Chondrocyte (in vitro differentiated cells): ENCODE measurements at regions not wholly inside any gene's neighbourhood (a gene's known extent, or its start where the extent isn't known, plus 50 kb on each side); places are given as distances from the start of the nearest gene placed in this dataset.
"Not testable (repeated sequence)": the region's sequence is repeated elsewhere in the genome, so short reads cannot be mapped to it uniquely, and the experiment has no call there.

Experiments
- DNase-seq: peaks from one replicate; pipeline ENCODE4 v3.0.0; 2021; ENCODE audit warnings: mixed read lengths, low spot score
- H3K27ac Mint-ChIP-seq: one replicate; pipeline ENCODE4 v1.8.0; 2021; ENCODE audit warnings: mild to moderate bottlenecking, moderate library complexity, mixed read lengths; ENCODE audit not compliant: unreplicated experiment
- H3K27me3 Mint-ChIP-seq: 2 replicates; pipeline ENCODE4 v1.8.0; 2021; ENCODE audit warnings: low read depth, mixed read lengths
- H3K36me3 Mint-ChIP-seq: 2 replicates; pipeline ENCODE4 v1.8.0; 2021; ENCODE audit warnings: low read depth, mixed read lengths
- H3K4me1 Mint-ChIP-seq: 2 replicates; pipeline ENCODE4 v1.8.0; 2021; ENCODE audit warnings: low read depth, mild to moderate bottlenecking, mixed read lengths
- H3K4me3 Mint-ChIP-seq: one replicate; pipeline ENCODE4 v1.8.0; 2021; ENCODE audit warnings: mild to moderate bottlenecking, moderate library complexity, mixed read lengths; ENCODE audit not compliant: unreplicated experiment
- H3K9me3 Mint-ChIP-seq: 2 replicates; pipeline ENCODE4 v1.8.0; 2021; ENCODE audit warnings: low read depth, mixed read lengths
- TF ChIP-seq, protein P1 (sequence below): fragments of 200-600 bp; sonication (generic); IDR thresholded peaks from 2 replicates; pipeline ENCODE4 v1.5.0; 2021; ENCODE audit warnings: antibody characterized with exemption, mild to moderate bottlenecking, moderate library complexity

DNA sequence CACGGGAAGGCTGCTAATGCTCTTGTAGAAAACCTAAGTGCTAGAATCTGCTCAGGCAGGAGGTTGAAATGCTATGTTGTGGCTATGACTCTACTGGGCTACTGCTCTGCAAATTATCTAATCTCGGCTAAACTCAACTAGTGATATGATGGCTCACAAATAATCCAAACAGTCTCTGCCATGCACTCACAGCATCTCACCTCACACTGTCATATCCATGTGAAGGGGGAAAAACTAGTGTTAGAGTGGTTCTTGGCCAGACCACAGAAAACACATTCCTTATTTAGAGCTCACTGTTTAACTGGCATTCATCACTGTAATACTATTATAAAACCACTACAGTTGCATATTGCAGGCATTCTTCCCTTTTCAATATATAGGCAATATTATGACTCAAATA, 81.8 kb upstream of the DST start:
- Mint-ChIP-seq H3K9me3 (no peaks in the 10 kb centered on the region), H3K27me3 (no peaks in the 10 kb centered on the region), H3K36me3 (no peaks in the 10 kb centered on the region), H3K4me1 (peaks cover 43% of the 10 kb centered on the region), H3K4me3 (no peak overlapping the region), H3K27ac (no peak overlapping the region)
- TF ChIP-seq, protein P1, sequence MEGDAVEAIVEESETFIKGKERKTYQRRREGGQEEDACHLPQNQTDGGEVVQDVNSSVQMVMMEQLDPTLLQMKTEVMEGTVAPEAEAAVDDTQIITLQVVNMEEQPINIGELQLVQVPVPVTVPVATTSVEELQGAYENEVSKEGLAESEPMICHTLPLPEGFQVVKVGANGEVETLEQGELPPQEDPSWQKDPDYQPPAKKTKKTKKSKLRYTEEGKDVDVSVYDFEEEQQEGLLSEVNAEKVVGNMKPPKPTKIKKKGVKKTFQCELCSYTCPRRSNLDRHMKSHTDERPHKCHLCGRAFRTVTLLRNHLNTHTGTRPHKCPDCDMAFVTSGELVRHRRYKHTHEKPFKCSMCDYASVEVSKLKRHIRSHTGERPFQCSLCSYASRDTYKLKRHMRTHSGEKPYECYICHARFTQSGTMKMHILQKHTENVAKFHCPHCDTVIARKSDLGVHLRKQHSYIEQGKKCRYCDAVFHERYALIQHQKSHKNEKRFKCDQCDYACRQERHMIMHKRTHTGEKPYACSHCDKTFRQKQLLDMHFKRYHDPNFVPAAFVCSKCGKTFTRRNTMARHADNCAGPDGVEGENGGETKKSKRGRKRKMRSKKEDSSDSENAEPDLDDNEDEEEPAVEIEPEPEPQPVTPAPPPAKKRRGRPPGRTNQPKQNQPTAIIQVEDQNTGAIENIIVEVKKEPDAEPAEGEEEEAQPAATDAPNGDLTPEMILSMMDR, result no peak
- no peak for DNase-seq

DNA sequence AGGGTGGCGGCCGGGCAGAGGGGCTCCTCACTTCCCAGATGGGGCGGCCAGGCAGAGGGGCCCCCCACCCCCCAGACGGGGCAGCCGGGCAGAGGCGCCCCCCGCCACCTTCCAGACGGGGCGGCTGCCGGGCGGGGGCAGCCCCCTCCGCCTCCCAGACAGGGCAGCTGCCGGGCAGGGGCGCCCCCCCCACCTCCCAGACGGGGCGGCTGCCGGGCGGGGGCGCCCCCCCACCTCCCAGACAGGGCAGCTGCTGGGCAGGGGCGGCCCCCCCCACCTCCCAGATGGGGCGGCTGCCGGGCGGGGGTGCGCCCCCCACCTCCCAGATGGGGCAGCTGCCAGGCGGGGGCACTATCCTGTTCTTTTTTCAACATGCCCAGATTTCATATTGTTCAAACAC, 78.2 kb upstream of the DST start:
- H3K27ac Mint-ChIP-seq, result no peak overlapping the region
- H3K36me3 Mint-ChIP-seq, result no peaks in the 10 kb centered on the region
- H3K27me3 Mint-ChIP-seq, result no peaks in the 10 kb centered on the region
- no peaks in the 10 kb centered on the region for H3K9me3 Mint-ChIP-seq
- TF ChIP-seq, protein P1, result no peak
- peaks cover 25% of the 10 kb centered on the region for H3K4me1 Mint-ChIP-seq
- DNase-seq, result no peak
- no peak overlapping the region for H3K4me3 Mint-ChIP-seq

- H3K4me1 Mint-ChIP-seq, result peaks cover 26% of the 10 kb centered on the region
- H3K4me3 Mint-ChIP-seq, H3K9me3 Mint-ChIP-seq, H3K27ac Mint-ChIP-seq, H3K27me3 Mint-ChIP-seq, DNase-seq, H3K36me3 Mint-ChIP-seq: not testable (repeated sequence)
These were observed 77.5 kb upstream of the DST start for GRCh38 chr6:56720202-56720601.

DNA sequence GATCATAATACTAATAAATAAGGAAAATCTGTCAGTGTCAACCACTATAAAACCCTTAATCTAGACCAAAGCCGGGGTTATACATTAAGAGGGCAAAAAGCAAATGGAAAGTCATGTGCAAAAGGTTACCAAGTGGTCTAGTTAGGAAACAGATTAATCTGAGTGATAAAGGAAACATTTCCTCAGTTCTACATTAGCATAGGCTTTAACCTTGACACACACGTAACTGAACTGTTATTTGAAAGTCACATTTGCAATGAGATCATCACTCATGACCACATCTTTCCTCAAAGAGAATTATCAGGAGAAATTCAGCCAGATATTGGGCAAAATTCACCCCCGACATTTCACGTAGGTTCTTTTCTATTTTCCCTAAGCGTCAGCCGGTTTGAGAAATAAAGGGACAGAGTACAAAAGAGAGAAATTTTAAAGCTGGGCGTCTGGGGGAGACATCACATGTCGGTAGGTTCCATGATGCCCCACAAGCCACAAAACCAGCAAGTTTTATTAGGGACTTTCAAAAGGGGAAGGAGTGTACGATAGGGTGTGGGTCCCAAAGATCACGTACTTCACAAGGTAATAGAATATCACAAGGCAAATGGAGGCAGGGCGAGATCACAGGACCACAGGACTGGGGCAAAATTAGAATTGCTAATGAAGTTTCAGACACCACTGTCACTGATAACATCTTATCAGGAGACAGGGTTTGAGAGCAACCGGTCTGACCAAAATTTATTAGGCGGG, 76.8 kb upstream of the DST start:
- not testable (repeated sequence) for DNase-seq, H3K27me3 Mint-ChIP-seq, H3K4me3 Mint-ChIP-seq, H3K36me3 Mint-ChIP-seq, H3K9me3 Mint-ChIP-seq
- Mint-ChIP-seq H3K4me1 (peaks cover 28% of the 10 kb centered on the region), H3K27ac (peak overlapping the region; percentile 8)

GRCh38 chr6:56718236-56718635, 75.5 kb upstream of the DST start:
- H3K4me1 Mint-ChIP-seq, result peaks cover 31% of the 10 kb centered on the region
- no peaks in the 10 kb centered on the region for H3K9me3 Mint-ChIP-seq
- DNase-seq, result no peak
- H3K36me3 Mint-ChIP-seq, result no peaks in the 10 kb centered on the region
- no peaks in the 10 kb centered on the region for H3K27me3 Mint-ChIP-seq
- no peak overlapping the region for H3K4me3 Mint-ChIP-seq
- H3K27ac Mint-ChIP-seq, result no peak overlapping the region
- TF ChIP-seq, protein P1, result no peak

DNA sequence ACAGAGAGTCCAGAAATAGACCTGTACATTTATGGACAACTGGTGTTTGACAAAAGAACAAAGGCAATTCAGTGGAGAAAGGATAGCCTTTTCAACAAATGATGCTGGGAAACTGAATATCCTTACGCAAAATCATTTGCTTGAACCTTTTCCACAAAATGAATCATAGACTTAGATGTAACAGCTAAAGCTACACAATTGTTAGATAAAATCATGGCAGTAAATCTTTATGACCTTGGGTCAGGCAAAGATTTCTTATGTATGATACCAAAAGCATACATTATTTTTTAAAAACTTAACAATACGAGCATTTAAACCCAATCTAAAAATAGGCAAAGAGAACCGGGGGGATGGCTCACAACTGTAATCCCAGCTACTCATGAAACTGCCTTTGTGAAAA, 73.5 kb upstream of the DST start:
- DNase-seq, result no peak
- no peak overlapping the region for H3K4me3 Mint-ChIP-seq
- TF ChIP-seq, protein P1, result no peak
- H3K4me1 Mint-ChIP-seq, result peaks cover 38% of the 10 kb centered on the region
- no peaks in the 10 kb centered on the region for H3K27me3 Mint-ChIP-seq
- no peaks in the 10 kb centered on the region for H3K9me3 Mint-ChIP-seq
- H3K36me3 Mint-ChIP-seq, result no peaks in the 10 kb centered on the region
- H3K27ac Mint-ChIP-seq, result peak overlapping the region; percentile 3
